ENCODE measurements at regions not wholly inside any gene's neighbourhood (a gene's known extent, or its start where the extent isn't known, plus 50 kb on each side); places are given as distances from the start of the nearest gene placed in this dataset.

GRCh38 chr4:177103619-177104018 lies 206.1 kb upstream of the NEIL3 start:
- H3K9me3 Mint-ChIP-seq: no peaks in the 10 kb centered on the region
- peaks cover 3% of the 10 kb centered on the region for H3K4me1 Mint-ChIP-seq (ENCODE audit: low read depth)
- no peak for DNase-seq (ENCODE audit: low spot score)
- no peak overlapping the region for H3K27ac Mint-ChIP-seq
- no peaks in the 10 kb centered on the region for H3K36me3 Mint-ChIP-seq (ENCODE audit: low read depth)
- H3K27me3 Mint-ChIP-seq (ENCODE audit: low read depth): no peaks in the 10 kb centered on the region
- H3K4me3 Mint-ChIP-seq: no peak overlapping the region

DNA sequence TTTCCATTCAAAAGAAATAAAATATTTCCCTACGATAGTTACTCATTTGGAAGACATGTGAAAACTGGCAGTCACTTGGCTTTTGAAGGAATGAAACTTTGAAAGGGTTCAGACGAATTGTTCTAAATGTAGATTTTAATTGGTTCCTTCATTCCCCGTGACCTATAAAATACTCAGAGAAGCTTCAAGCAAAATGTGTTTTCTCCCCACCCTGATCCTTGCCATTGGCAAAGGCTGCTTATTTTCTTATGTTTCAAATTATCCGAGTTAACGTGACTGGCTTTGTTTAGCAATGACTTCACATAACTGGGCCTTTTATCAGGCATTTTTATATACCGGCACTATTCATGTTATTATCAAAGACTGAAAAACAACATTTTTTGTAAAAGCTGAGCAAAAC lies 204.1 kb upstream of the NEIL3 start:
- H3K27ac Mint-ChIP-seq: no peak overlapping the region
- DNase-seq (ENCODE audit: low spot score): no peak

DNA sequence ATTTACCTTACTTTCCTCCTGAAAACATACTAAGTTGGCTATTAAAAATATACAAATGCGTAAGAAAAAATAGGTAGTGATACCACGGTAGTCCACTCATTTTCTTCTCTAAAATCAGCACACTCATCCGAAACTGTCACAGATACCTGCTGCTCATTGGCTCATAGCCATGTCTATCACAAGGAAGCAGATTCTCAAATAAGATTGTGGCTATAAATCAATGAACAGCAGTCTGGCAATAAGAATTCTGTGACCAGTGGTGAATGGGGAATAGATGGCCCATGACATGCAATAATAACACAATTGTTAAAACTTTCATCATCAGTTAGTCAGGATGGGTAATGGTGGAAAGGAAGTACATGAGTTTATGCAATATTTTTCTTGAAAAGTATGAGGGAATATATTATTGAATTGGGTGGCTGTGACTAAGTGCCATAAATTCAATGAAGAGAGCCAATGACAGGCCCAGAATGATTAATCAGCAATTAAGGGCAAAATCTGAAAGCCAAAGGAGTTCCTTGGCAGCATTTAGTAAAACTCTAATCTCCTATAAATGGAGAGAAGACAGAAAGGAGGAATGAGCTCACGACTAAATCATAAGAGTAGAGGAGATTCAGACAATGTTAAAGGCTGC lies 202.3 kb upstream of the NEIL3 start:
- no peak overlapping the region for H3K27ac Mint-ChIP-seq
- no peak overlapping the region for H3K4me3 Mint-ChIP-seq
- H3K9me3 Mint-ChIP-seq: no peaks in the 10 kb centered on the region
- DNase-seq (ENCODE audit: low spot score): no peak
- H3K4me1 Mint-ChIP-seq (ENCODE audit: low read depth): peaks cover 7% of the 10 kb centered on the region
- peaks cover 3% of the 10 kb centered on the region for H3K36me3 Mint-ChIP-seq (ENCODE audit: low read depth)
- no peaks in the 10 kb centered on the region for H3K27me3 Mint-ChIP-seq (ENCODE audit: low read depth)

More for the DNA sequence above, 204.1 kb upstream of the NEIL3 start:
- Mint-ChIP-seq H3K4me3 (no peak overlapping the region), H3K27me3 (ENCODE audit: low read depth) (no peaks in the 10 kb centered on the region), H3K4me1 (ENCODE audit: low read depth) (peaks cover 9% of the 10 kb centered on the region), H3K9me3 (no peaks in the 10 kb centered on the region), H3K36me3 (ENCODE audit: low read depth) (peaks cover 2% of the 10 kb centered on the region)

DNA sequence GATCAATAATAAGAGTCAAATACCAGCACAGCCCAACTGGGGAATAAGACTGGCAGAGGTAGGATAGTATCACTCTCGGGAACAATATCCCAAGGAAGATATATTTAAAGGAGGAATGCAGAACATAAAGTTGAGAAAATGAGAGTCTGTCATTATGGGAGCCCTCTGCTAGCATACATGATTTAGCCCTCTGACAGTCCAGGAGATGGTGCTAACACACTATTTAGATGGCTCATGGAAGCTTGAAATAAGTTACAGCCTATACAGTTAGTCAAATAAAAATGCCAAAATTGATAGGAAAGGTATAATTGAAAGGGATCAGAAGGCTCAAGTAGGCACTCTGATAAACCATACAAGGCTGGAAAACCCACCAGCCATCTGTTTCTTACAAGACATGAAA lies 201.0 kb upstream of the NEIL3 start:
- no peaks in the 10 kb centered on the region for H3K27me3 Mint-ChIP-seq (ENCODE audit: low read depth)
- no peak overlapping the region for H3K4me3 Mint-ChIP-seq
- H3K4me1 Mint-ChIP-seq (ENCODE audit: low read depth): peaks cover 7% of the 10 kb centered on the region
- H3K9me3 Mint-ChIP-seq: no peaks in the 10 kb centered on the region
- peaks cover 7% of the 10 kb centered on the region for H3K36me3 Mint-ChIP-seq (ENCODE audit: low read depth)
- no peak overlapping the region for H3K27ac Mint-ChIP-seq
- DNase-seq (ENCODE audit: low spot score): no peak

GRCh38 chr4:177109769-177110168 lies 199.9 kb upstream of the NEIL3 start:
- peaks cover 7% of the 10 kb centered on the region for H3K4me1 Mint-ChIP-seq (ENCODE audit: low read depth)
- H3K27ac Mint-ChIP-seq: no peak overlapping the region
- no peak overlapping the region for H3K4me3 Mint-ChIP-seq
- no peaks in the 10 kb centered on the region for H3K27me3 Mint-ChIP-seq (ENCODE audit: low read depth)
- peaks cover 9% of the 10 kb centered on the region for H3K36me3 Mint-ChIP-seq (ENCODE audit: low read depth)
- H3K9me3 Mint-ChIP-seq: no peaks in the 10 kb centered on the region
- DNase-seq (ENCODE audit: low spot score): no peak

DNA sequence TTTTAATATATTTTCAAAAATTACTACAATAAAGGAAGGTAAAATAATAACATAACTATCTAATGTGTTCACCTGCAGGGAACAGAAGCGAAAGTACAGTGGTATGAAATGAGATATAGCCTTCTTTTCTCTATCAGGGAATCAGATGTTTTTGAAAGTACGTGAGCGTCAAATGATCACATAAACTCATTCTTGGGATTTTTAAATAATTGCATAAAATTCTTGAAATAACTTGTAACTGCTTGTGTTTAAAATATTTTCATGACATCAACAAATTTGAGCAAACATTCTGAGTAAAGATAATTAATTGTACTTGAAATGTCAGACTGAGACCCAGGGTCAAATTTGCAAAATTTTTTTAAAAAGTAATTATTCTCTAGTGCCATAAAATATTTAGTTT lies 193.5 kb upstream of the NEIL3 start:
- Mint-ChIP-seq H3K4me1 (ENCODE audit: low read depth) (no peaks in the 10 kb centered on the region), H3K9me3 (peaks cover 5% of the 10 kb centered on the region), H3K4me3 (no peak overlapping the region), H3K36me3 (ENCODE audit: low read depth) (peaks cover 13% of the 10 kb centered on the region), H3K27ac (no peak overlapping the region), H3K27me3 (ENCODE audit: low read depth) (peaks cover 1% of the 10 kb centered on the region)
- no peak for DNase-seq (ENCODE audit: low spot score)

GRCh38 chr4:177117256-177117655 lies 192.4 kb upstream of the NEIL3 start:
- DNase-seq (ENCODE audit: low spot score): no peak
- Mint-ChIP-seq H3K27ac (no peak overlapping the region), H3K9me3 (peaks cover 5% of the 10 kb centered on the region)

DNA sequence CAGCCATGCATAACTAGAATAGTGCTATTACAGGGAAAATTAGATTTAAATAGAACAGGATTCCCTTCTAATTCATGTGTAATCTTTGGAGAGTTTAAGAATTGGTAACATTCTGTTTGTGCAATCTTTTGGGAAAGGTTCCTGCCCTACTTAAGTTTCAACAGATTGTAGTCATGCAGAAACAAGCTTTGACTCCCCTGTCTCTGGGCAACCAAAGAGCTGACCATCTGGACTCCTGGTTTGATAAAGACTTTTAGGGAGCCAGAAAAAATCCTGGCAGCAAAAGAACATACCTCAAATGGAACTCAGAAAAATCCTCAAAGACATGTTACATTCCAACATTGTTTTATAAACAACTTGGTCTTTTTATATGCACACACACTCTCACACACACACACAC lies 191.1 kb upstream of the NEIL3 start:
- no peak for DNase-seq (ENCODE audit: low spot score)
- H3K9me3 Mint-ChIP-seq: peaks cover 5% of the 10 kb centered on the region
- H3K4me3 Mint-ChIP-seq: no peak overlapping the region
- peaks cover 1% of the 10 kb centered on the region for H3K27me3 Mint-ChIP-seq (ENCODE audit: low read depth)
- H3K27ac Mint-ChIP-seq: no peak overlapping the region
- no peaks in the 10 kb centered on the region for H3K4me1 Mint-ChIP-seq (ENCODE audit: low read depth)
- H3K36me3 Mint-ChIP-seq (ENCODE audit: low read depth): peaks cover 8% of the 10 kb centered on the region

More at GRCh38 chr4:177117256-177117655, 192.4 kb upstream of the NEIL3 start:
- H3K4me1 Mint-ChIP-seq (ENCODE audit: low read depth): no peaks in the 10 kb centered on the region
- no peak overlapping the region for H3K4me3 Mint-ChIP-seq
- peaks cover 13% of the 10 kb centered on the region for H3K36me3 Mint-ChIP-seq (ENCODE audit: low read depth)
- peaks cover 1% of the 10 kb centered on the region for H3K27me3 Mint-ChIP-seq (ENCODE audit: low read depth)

DNA sequence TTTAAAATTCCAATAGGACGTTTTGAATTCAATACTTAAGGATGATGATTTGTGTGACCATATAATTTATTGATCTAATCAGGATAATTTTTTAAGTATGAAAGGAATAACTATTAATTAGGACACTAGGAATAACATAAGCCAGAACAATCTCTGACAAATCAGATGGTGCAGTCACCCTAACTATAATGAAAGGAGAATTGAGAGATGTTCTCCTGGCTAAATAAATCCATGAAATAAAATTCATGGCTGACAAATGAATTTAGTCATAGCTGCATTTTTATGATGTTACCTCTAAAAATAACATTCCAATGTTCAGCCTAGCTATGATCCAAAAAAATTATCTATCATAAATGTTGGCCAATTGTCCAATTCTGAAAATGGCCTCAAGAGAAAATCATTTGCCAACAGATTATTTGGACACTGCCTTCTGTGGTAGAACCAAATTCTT lies 190.6 kb upstream of the NEIL3 start:
- H3K9me3 Mint-ChIP-seq: peaks cover 5% of the 10 kb centered on the region
- H3K4me1 Mint-ChIP-seq (ENCODE audit: low read depth): no peaks in the 10 kb centered on the region
- H3K4me3 Mint-ChIP-seq: no peak overlapping the region
- H3K27me3 Mint-ChIP-seq (ENCODE audit: low read depth): peaks cover 1% of the 10 kb centered on the region
- H3K36me3 Mint-ChIP-seq (ENCODE audit: low read depth): peaks cover 8% of the 10 kb centered on the region
- H3K27ac Mint-ChIP-seq: no peak overlapping the region
- DNase-seq (ENCODE audit: low spot score): no peak

GRCh38 chr4:177119691-177120090 lies 190.0 kb upstream of the NEIL3 start:
- DNase-seq (ENCODE audit: low spot score): no peak
- Mint-ChIP-seq H3K27me3 (ENCODE audit: low read depth) (peaks cover 1% of the 10 kb centered on the region), H3K27ac (no peak overlapping the region), H3K9me3 (peaks cover 5% of the 10 kb centered on the region), H3K4me1 (ENCODE audit: low read depth) (no peaks in the 10 kb centered on the region), H3K4me3 (no peak overlapping the region), H3K36me3 (ENCODE audit: low read depth) (peaks cover 6% of the 10 kb centered on the region)

- Mint-ChIP-seq H3K4me3 (no peak overlapping the region), H3K4me1 (ENCODE audit: low read depth) (no peaks in the 10 kb centered on the region), H3K36me3 (ENCODE audit: low read depth) (peaks cover 3% of the 10 kb centered on the region), H3K27me3 (ENCODE audit: low read depth) (no peaks in the 10 kb centered on the region), H3K9me3 (peaks cover 17% of the 10 kb centered on the region), H3K27ac (no peak overlapping the region)
- no peak for DNase-seq (ENCODE audit: low spot score)
These were observed 185.9 kb upstream of the NEIL3 start for GRCh38 chr4:177123811-177124210.

DNA sequence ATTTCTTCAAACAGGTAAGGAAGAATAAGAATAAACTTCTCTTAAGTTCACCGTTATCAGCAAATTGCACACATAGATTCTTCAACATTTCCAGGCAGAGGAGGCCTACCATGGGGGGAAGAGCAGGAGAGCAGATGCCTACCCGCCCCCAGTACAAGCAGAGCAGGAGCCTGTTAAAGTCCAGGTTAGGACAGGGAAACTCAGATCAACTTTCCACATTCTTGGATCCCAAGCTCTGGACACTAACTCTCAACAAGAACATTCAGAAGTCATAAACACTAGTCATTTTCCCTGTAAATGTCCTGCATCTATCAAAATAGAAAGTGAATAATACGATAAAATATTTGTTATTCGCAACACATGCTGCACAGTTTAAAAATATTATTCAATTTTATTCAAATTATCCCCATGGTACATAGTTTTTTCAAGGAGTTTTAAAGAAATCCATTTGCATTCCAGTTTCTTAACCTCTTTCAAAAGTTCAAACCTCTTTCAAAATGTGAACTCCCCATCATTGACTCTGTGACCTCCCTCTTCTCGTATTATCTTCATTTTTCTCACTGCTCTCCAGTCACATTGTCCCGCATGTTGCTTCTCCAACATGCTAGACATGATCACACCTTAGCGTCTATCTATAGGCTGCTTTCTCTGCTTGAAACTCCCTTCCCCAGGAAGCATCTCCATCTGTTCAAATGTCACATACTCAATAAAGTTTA lies 185.2 kb upstream of the NEIL3 start:
- no peak for DNase-seq (ENCODE audit: low spot score)
- H3K9me3 Mint-ChIP-seq: peaks cover 22% of the 10 kb centered on the region
- no peaks in the 10 kb centered on the region for H3K4me1 Mint-ChIP-seq (ENCODE audit: low read depth)
- H3K27me3 Mint-ChIP-seq (ENCODE audit: low read depth): no peaks in the 10 kb centered on the region
- H3K36me3 Mint-ChIP-seq (ENCODE audit: low read depth): peaks cover 6% of the 10 kb centered on the region
- H3K27ac Mint-ChIP-seq: no peak overlapping the region
- no peak overlapping the region for H3K4me3 Mint-ChIP-seq

DNA sequence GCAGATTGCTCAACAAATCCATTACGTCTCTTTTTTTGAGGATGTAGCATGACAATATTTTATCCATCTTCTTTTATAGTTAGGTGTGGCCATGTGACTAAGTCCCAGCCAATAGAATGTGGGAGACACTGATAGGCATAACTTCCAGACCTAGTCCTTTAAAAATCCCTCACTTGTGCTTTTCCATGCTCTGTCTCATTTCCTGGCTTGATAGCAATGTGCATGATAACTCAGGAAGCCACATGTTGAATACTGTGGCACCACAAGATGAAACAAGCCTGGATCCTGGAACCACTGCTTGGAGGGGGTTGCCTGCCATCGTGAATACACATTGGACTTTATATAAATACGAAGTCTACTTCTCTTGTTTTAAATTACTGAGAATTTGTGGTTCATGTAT lies 184.0 kb upstream of the NEIL3 start:
- peaks cover 9% of the 10 kb centered on the region for H3K36me3 Mint-ChIP-seq (ENCODE audit: low read depth)
- no peaks in the 10 kb centered on the region for H3K4me1 Mint-ChIP-seq (ENCODE audit: low read depth)
- H3K4me3 Mint-ChIP-seq: no peak overlapping the region
- no peak for DNase-seq (ENCODE audit: low spot score)
- no peaks in the 10 kb centered on the region for H3K27me3 Mint-ChIP-seq (ENCODE audit: low read depth)
- H3K9me3 Mint-ChIP-seq: peaks cover 24% of the 10 kb centered on the region
- no peak overlapping the region for H3K27ac Mint-ChIP-seq

DNA sequence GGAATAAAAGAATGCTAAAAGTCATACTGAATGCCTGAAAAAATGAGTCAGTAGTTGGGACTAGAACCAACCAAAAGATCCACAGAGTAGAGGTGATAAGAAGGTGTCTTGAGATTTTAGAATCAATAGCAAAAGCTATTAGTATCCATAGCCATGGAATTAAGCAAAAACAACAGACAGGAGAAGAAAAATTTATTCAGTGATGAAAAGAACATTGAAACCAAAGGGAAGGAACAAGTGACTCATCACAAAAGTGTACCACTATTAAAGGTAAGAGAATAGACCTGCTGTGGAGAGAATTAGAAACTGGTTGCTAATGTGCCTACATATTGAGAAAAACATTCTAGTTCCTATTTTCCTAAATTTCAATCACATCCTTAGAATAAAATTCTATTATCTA lies 182.0 kb upstream of the NEIL3 start:
- Mint-ChIP-seq H3K4me1 (ENCODE audit: low read depth) (no peaks in the 10 kb centered on the region), H3K9me3 (peaks cover 21% of the 10 kb centered on the region), H3K27ac (no peak overlapping the region), H3K36me3 (ENCODE audit: low read depth) (peaks cover 8% of the 10 kb centered on the region), H3K27me3 (ENCODE audit: low read depth) (no peaks in the 10 kb centered on the region), H3K4me3 (no peak overlapping the region)
- no peak for DNase-seq (ENCODE audit: low spot score)
